PC-9 (cell line): ENCODE measurements at regions not wholly inside any gene's neighbourhood (a gene's known extent, or its start where the extent isn't known, plus 50 kb on each side); places are given as distances from the start of the nearest gene placed in this dataset.

Experiments
- CTCF ChIP-seq: fragments of 200-600 bp; sonication (generic); conservative IDR thresholded peaks from 2 replicates; pipeline ENCODE4 v1.6.1; 2017; ENCODE audit warnings: mixed run types, antibody characterized with exemption, mild to moderate bottlenecking, moderate library complexity
- EZH2 ChIP-seq: fragments of 200-600 bp; sonication (generic); IDR thresholded peaks from 2 replicates; pipeline ENCODE4 v1.8.0; 2017; ENCODE audit warnings: antibody characterized with exemption, low read depth

- TF ChIP-seq CTCF: no peak
- TF ChIP-seq EZH2: no peak
Measured at GRCh38 chr4:3355266-3355748, 62.5 kb downstream of the RGS12 start.
